HEK293T (cell line): ENCODE measurements at regions not wholly inside any gene's neighbourhood (a gene's known extent, or its start where the extent isn't known, plus 50 kb on each side); places are given as distances from the start of the nearest gene placed in this dataset.
A peak's percentile ranks its signal among the peaks of the same experiment; 100 is the strongest.

Source experiments
- CTCF ChIA-PET: fragments of 350-600 bp; formaldehyde crosslinking; extraction: SDS; loops from one replicate; lab custom pipeline; 2021; ENCODE audit warnings: antibody characterized with exemption, inconsistent platforms; lab: Yijun Ruan, JAX
- POLR2A ChIA-PET: fragments of 350-600 bp; formaldehyde crosslinking; extraction: SDS; loops from one replicate; lab custom pipeline; 2020; ENCODE audit warnings: antibody characterized with exemption, inconsistent platforms; lab: Yijun Ruan, JAX
- DNase-seq: peaks from one replicate; pipeline ENCODE4 v3.0.0; 2012; ENCODE audit warnings: mixed read lengths; ENCODE audit errors: extremely low spot score
- ARNT ChIP-seq: fragments of 450-650 bp; IDR thresholded peaks from 2 replicates; pipeline ENCODE4 v1.6.1; 2017; ENCODE audit warnings: mild to moderate bottlenecking
- BHLHE40 ChIP-seq: fragments of 450-650 bp; IDR thresholded peaks from 2 replicates; pipeline ENCODE4 v1.6.1; 2016; ENCODE audit warnings: mild to moderate bottlenecking, moderate library complexity, borderline replicate concordance
- CTBP1 ChIP-seq: fragments of 450-650 bp; IDR thresholded peaks from 2 replicates; pipeline ENCODE4 v1.6.1; 2016; ENCODE audit warnings: borderline replicate concordance
- ELF4 ChIP-seq: fragments of 450-650 bp; IDR thresholded peaks from 2 replicates; pipeline ENCODE4 v1.6.1; 2017; ENCODE audit warnings: antibody characterized with exemption
- FOXA1 ChIP-seq: fragments of 450-650 bp; IDR thresholded peaks from 2 replicates; pipeline ENCODE4 v1.6.1; 2016; ENCODE audit warnings: mild to moderate bottlenecking
- FOXK2 ChIP-seq: fragments of 450-650 bp; IDR thresholded peaks from 2 replicates; pipeline ENCODE4 v1.6.1; 2016; ENCODE audit warnings: mild to moderate bottlenecking
- FOXM1 ChIP-seq: fragments of 450-650 bp; IDR thresholded peaks from 2 replicates; pipeline ENCODE4 v1.6.1; 2017; ENCODE audit warnings: mild to moderate bottlenecking, borderline replicate concordance
- HDGF ChIP-seq: fragments of 450-650 bp; IDR thresholded peaks from 2 replicates; pipeline ENCODE4 v1.6.1; 2017; ENCODE audit warnings: antibody characterized with exemption, borderline replicate concordance
- L3MBTL2 ChIP-seq: fragments of 450-650 bp; conservative IDR thresholded peaks from 2 replicates; pipeline ENCODE4 v1.6.1; 2016; ENCODE audit warnings: mild to moderate bottlenecking
- LEF1 ChIP-seq: fragments of 450-650 bp; IDR thresholded peaks from 2 replicates; pipeline ENCODE4 v1.6.1; 2017; ENCODE audit warnings: mild to moderate bottlenecking, borderline replicate concordance
- NFRKB ChIP-seq: fragments of 450-650 bp; IDR thresholded peaks from 2 replicates; pipeline ENCODE4 v1.6.1; 2016; ENCODE audit warnings: mild to moderate bottlenecking, moderate library complexity
- SP1 ChIP-seq: fragments of 450-650 bp; IDR thresholded peaks from 2 replicates; pipeline ENCODE4 v1.6.1; 2017
- SUZ12 ChIP-seq: fragments of 450-650 bp; IDR thresholded peaks from 2 replicates; pipeline ENCODE4 v1.6.1; 2016; ENCODE audit warnings: mild to moderate bottlenecking
- TARDBP ChIP-seq: fragments of 450-650 bp; IDR thresholded peaks from 2 replicates; pipeline ENCODE4 v1.6.1; 2016
- ZNF384 ChIP-seq: fragments of 450-650 bp; IDR thresholded peaks from 2 replicates; pipeline ENCODE4 v1.6.1; 2016
- TF ChIP-seq, protein P1 (sequence below): fragments of 450-650 bp; IDR thresholded peaks from 2 replicates; pipeline ENCODE4 v1.6.1; 2016

DNA sequence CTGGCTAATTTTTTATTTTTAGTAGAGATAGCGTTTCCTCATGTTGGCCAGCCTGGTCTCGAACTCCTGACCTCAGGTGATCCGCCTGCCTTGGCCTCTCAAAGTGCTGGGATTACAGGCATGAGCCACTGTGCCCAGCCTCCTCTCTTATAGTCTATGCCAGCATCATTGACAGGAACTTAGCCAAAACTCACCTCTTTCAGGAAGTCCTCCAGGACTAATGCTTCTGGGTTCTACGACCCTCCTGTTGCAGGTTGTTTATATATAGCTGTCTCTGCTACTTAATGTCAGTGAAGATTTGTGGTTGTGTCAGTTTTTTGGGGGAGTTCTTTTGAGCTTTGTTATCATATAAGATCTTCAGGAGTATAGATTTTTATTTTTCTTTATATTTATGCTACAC, 112.1 kb upstream of the CDC42EP3 start:
- no peak for DNase-seq
- POLR2A ChIA-PET = no interaction called here
- TF ChIP-seq FOXA1 = no peak
- CTCF ChIA-PET = no interaction called here

DNA sequence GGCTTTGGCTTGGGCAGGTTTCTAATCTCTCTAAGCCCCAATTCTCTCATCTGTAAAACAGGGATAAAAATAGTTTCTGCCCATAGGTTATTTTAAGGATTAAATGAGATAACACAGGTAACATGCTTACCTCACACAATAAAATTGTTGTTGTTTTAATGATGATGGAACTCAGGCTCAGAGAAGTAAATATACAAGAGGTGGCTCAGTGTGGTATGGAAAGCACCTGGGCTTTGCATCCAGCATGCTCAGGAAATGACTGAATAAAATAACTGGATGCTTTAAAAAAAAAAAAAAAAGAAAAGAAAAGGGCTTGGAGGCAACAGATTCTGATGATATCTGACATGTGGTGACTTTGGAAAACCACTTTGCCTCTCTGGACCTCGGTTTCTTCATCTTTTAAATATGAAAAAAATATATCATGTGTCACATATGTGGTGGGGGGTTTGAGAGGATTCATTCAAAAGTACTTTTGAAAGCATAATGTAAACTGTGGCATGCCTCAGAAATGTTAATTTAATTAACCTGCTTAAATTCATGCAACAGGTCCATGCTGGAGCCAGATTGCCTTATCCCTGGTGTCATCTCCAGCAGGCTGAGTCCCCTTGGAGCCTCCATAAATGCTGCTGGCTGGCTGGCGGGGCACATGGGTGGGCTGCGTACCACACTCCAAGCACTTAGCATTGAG, 112.8 kb upstream of the CDC42EP3 start:
- DNase-seq = no peak
- CTCF ChIA-PET = no interaction called here
- POLR2A ChIA-PET = no interaction called here
- TF ChIP-seq NFRKB (no peak), ARNT (no peak), FOXA1 (no peak), ZNF384 (no peak), SUZ12 (no peak), FOXM1 (no peak), FOXK2 (no peak), LEF1 (no peak), ELF4 (no peak), L3MBTL2 (no peak), BHLHE40 (no peak), TARDBP (no peak), SP1 (no peak), CTBP1 (no peak), HDGF (no peak)
- TF ChIP-seq, protein P1, sequence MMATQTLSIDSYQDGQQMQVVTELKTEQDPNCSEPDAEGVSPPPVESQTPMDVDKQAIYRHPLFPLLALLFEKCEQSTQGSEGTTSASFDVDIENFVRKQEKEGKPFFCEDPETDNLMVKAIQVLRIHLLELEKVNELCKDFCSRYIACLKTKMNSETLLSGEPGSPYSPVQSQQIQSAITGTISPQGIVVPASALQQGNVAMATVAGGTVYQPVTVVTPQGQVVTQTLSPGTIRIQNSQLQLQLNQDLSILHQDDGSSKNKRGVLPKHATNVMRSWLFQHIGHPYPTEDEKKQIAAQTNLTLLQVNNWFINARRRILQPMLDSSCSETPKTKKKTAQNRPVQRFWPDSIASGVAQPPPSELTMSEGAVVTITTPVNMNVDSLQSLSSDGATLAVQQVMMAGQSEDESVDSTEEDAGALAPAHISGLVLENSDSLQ = no peak

DNA sequence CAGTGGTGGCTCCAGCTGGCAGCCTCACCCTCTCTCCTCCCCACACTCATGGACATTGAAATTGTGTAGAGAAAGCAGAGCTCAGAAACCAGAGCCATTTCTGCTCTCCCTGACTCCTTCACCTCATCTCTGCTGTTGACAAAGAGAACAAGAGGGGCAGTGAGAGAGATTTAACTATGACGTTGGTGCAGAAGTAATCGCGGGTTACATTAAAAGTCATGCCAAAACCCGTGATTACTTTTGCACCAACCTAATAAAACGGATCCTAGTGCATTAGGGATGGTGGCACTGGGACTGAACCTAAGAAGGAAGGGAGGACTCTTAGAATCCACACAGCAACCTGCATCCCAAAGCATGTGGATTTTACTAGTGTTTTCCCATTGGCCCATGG, 113.3 kb upstream of the CDC42EP3 start:
- DNase-seq = no peak
- POLR2A ChIA-PET = no interaction called here
- CTCF ChIA-PET = no interaction called here
- TF ChIP-seq FOXK2 = no peak
- TF ChIP-seq ARNT = no peak
- no peak for TF ChIP-seq CTBP1
- TF ChIP-seq SUZ12 = no peak
- TF ChIP-seq BHLHE40 = no peak
- TF ChIP-seq, protein P1 = no peak
- no peak for TF ChIP-seq LEF1
- no peak for TF ChIP-seq ELF4
- TF ChIP-seq SP1 = no peak
- no peak for TF ChIP-seq FOXM1

DNA sequence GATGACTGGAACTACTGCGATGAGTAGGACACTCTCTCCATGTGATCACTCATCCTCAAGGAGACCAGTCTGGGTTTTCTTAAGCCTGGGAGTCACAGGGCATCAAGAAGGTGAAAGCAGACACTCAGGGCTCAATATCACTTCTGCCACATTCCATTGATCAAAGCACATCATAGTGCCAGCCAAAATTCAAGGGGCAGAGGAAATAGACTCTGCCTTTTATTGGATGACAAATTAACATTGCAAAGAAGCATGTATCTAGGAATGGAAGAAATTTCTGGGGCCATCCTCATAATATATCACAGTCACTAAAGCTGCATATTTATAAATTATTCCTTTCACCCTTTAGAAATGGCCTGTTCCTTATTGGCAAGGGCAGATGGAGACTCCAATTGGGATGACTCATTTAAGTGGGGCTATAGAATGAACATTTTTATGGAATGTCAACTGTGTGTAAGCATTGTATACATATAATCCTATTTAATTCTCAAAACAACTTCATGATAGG, 114.8 kb upstream of the CDC42EP3 start:
- no peak for TF ChIP-seq ARNT
- TF ChIP-seq SP1 = no peak
- no peak for TF ChIP-seq ELF4
- no peak for TF ChIP-seq L3MBTL2
- TF ChIP-seq BHLHE40 = no peak
- no peak for TF ChIP-seq ZNF384
- no peak for TF ChIP-seq NFRKB
- TF ChIP-seq HDGF = no peak
- no peak for TF ChIP-seq FOXK2
- TF ChIP-seq FOXM1 = no peak
- no peak for TF ChIP-seq CTBP1
- TF ChIP-seq FOXA1 = no peak
- TF ChIP-seq, protein P1 = no peak
- no peak for TF ChIP-seq LEF1
- TF ChIP-seq SUZ12 = no peak
- no peak for TF ChIP-seq TARDBP
- no peak for DNase-seq
- ChIA-PET POLR2A (no interaction called here), CTCF (no interaction called here)

DNA sequence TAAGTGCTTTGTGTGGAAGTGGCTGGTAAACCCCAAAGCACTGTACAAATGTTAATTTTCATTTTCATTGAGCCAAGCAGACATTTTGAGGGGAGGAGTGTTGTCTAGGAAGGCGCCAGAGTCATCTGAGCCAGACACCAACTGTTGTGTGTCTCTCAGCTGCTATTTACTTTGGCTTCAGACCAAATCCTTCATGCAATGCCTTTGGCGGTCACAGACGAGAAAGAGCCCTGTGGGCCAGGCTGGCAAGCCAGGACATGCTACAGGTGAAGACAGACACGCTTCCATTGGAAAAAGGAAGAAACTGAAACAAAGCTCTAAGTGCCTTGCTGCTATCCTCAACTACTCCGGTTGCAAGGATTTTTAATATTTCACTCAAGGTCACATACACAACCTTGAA, 115.4 kb upstream of the CDC42EP3 start:
- ChIA-PET POLR2A (no interaction called here), CTCF (no interaction called here)
- TF ChIP-seq FOXA1 = no peak
- no peak for TF ChIP-seq SP1
- TF ChIP-seq FOXK2 = no peak
- TF ChIP-seq HDGF = no peak
- no peak for TF ChIP-seq ELF4
- no peak for TF ChIP-seq FOXM1
- TF ChIP-seq TARDBP = no peak
- TF ChIP-seq, protein P1 = no peak
- no peak for TF ChIP-seq LEF1
- TF ChIP-seq L3MBTL2 = no peak
- TF ChIP-seq SUZ12 = no peak
- no peak for TF ChIP-seq CTBP1
- peak; percentile 24 for DNase-seq
